SKM-1 treated with dmso at 0.1 percent for 144 hours (cell line): ENCODE measurements at regions not wholly inside any gene's neighbourhood (a gene's known extent, or its start where the extent isn't known, plus 50 kb on each side); places are given as distances from the start of the nearest gene placed in this dataset.
A peak's percentile ranks its signal among the peaks of the same experiment; 100 is the strongest.

ENCODE experiments used
- DNase-seq: peaks from one replicate; lab custom pipeline; 2025; ENCODE audit not compliant: unreplicated experiment; lab: John Stamatoyannopoulos, UW

DNA sequence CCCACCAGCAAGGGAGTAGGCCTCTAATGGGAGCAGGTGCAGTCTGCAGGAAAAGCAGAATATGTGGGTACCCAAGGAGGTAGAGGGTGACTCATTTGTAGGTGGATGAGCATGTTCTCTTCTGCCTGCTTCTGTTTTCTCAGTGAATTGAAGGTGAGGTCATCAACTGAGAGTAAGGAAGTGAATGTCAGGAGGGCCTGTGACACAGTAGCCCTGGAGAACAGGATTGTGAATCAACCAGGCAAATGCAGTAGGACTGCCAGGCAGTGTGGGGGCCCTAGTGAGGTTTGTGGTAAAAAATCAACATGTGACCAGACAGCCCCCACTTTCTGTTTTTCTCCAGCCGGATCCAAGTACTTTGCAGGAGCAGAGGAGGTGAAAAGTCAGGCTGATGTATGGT is 150.5 kb upstream of the SOX9 start:
- DNase-seq, result no peak

DNA sequence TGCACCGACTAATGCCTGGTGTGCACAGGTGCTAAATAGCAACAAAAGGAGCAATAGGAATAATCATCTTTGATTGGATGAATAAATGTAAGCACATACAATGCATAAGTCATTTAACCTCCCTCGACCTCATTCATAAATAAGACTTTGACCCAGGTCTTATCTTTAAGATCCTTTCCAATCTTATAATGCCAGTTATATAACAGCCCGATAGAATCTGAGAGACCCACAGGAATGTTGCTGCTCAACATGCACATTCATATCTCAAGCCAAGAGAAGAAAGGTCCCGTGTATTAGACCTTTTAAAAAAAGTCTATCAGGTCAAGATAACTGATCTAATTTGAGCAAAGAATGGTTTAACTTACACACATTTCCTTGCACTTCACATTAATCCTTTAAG is 146.8 kb upstream of the SOX9 start:
- DNase-seq, result no peak

- DNase-seq, result no peak
Observed at GRCh38 chr17:71975331-71975801, 145.5 kb upstream of the SOX9 start.

- DNase-seq, result peak; percentile 51
Observed at GRCh38 chr17:71976011-71976649, 144.7 kb upstream of the SOX9 start.

DNA sequence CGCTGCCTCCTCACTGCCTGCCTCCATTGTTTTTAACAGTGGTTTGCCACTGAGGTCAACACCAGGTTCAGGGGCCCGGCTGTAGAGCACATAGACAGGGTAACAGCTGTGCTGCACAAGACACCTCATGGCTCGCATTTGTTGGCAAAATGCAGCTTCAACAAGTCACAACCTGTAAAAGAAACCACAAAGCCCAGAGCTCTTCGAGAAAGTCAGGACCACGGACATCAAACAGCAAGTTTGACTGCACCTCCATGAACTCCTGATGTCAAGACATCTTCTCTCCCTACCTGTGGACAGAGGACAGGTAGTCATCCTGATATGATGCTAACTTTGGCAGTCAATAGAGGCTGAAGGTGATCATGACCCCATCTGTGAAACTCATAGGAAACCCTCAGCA is 142.4 kb upstream of the SOX9 start:
- no peak for DNase-seq

DNA sequence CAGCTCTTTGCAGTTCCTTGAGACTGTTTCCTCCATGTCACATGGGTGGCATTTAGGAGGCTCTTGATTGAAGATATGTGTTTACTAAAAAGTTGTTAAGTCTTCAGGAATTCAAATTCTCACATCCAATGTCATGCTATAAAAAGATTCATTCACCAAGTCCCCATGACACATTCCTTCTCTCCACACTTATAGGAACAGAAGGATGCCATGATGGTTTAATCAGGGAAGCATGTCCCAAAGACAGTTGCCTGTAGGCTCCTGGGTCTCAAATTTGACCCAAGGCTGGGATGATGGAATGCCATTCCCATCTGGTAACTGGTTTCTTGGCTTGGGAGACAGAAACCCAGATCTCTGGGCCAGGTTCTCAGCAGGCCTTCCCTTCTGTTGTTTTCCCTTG is 140.6 kb upstream of the SOX9 start:
- DNase-seq, result no peak

GRCh38 chr17:71983828-71984227 is 137.0 kb upstream of the SOX9 start:
- no peak for DNase-seq

- no peak for DNase-seq
Observed at GRCh38 chr17:71985111-71986039, 135.4 kb upstream of the SOX9 start.

DNA sequence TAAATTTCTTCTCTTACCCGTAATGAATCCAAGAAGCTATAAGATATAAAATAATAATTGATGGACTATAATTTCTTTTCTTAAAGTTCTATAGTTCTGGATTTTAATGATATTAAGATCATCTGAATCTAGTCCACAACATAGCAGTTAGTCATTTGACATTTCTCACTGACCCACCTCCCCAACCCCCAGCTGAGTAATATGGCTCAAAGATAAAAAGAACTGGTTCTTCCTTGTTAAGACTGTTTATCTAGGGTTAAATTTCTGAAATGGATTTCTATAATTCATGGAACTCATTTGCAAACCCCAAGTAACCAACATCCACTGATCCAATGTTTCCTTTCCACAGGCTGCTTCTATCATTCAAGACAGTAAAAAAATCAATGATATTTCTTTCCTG is 133.9 kb upstream of the SOX9 start:
- DNase-seq, result no peak

DNA sequence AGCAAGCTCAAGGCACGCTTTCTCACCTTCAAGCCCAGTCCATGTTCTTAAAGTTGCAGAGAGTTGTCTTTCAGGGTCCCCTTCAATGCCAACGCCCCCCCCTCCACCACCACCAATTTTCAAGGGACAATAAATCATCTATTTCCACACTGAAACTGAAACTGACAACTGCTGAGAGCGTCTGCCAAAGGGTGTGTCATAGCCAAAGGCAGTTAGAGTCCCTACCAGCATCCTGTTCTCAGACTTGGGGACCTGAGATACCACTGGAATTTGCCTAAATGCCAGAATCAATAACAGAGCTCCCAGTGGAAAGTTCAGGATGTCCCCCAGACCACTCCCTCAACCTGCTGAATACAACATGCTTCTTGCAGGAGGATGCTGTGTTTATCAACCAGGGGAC is 133.2 kb upstream of the SOX9 start:
- no peak for DNase-seq

GRCh38 chr17:71989117-71989516 is 131.7 kb upstream of the SOX9 start:
- no peak for DNase-seq

DNA sequence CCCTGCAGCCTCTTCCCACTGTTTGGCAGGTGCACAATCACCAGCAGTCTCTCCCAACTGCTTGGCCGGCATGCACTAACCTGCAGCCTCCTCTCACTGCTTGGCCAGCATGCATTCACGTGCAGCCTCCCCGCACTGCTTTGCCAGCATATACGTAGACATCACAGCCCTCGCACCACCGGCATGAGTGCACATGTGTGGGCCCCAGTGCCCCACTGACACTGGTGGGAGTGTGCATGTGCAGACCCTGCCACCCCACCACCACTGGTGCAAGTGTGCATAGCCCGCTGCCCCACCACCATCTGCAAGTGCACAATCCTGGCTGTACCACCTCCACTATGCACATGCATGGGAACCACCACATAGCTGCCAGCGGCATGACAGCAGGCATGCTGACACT is 127.5 kb upstream of the SOX9 start:
- DNase-seq, result no peak

DNA sequence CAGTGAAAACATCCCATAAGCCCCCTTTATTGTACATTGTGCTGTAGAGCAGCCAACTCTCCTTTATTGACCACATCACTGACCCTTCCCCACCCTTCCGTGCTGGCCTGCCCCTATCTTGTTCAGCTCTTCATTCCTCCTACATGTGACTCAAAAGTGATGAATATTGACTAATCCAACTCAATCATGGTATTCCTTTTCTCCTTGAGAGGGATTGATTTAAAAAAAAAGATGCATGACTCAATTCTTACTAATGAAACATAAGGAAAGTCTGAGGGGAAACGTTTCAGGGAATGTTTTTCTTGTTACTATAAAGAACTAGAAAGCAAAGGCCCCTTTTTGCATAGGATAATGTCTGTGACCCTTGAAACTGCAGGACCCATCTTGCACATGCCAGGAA is 125.2 kb upstream of the SOX9 start:
- DNase-seq, result no peak

DNA sequence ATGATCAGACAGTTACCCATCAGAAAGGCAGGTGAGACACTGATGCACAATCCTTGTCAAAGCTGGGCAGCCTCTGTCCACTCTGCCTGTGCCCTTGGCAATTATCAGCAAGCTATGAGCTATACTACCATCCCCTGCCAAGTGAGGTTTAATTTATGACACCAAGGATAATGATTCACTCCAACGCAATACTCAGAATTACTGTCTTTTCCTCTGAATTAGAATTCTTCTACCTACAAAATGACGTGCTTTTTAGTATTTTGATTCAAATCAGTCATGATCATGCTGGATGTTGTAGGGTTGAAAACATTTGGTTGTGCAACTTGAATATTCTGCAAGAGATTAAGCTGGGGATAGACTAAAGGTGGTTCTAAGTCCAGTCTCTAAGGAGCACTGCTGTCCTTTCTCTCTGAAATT is 116.8 kb upstream of the SOX9 start:
- DNase-seq, result no peak

DNA sequence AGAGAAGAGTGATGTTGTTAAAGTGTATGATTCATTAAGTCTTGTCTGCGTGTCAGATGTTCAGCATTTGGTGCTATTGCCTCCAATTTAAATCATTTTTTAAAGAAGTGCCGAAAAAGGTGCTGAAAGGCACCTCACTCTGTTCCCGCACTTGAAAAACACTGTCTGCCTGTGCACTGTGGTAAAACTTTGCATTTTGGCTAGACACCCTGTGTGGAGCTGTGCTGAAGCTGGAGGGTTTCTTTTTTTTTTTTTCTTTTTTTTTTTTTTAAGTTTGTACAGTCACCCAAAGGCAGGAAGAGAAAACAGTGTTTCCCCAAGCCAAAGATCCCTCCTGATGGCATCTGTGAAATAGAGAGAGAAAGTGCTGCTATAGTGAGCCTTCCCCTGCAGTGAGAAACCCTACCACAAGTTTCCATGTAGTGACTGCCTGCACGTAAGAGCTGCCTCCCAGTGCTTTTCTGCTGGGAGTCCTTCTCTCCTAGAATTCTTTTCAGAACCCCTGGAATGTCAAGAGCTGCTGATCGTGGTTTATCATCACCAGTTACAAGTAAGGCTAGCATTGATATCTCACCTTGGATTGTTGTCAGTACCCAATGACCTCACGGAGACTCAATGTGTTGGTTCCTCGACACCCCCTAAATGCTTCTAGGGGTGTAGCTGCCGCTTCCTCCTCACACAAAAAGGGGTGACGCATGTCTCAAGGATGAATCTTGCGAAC is 116.0 kb upstream of the SOX9 start:
- no peak for DNase-seq

- no peak for DNase-seq
Observed at GRCh38 chr17:72005332-72006163, 115.3 kb upstream of the SOX9 start.

DNA sequence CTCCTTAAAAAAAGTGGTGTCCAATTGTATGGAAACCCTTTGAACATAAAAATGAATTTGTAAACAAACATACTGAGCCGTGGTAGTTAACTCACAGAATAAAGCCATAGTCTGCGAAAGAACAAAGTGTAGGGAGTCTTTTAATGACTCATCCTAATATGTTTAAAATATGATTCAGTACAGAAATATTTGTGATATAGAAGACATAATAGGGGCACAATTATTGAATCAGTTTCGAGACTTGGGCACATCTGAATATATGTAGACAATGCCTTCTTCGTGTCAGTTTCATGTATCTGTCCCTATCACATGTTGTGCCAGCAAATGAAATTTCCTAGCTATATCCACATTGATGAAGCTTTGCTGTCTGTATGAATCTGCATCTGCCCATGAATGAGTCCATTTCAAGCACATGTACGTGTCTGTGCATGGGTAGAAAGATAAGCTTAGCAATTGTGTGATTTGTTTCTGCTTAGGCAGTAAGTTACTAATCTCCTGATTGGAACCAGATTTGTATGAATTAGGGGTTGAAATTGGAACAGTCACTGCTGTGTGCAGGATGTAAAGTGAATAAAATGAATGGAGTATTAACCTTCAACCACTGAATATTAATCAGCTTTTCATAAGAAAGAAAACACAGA is 112.5 kb upstream of the SOX9 start:
- DNase-seq, result no peak

DNA sequence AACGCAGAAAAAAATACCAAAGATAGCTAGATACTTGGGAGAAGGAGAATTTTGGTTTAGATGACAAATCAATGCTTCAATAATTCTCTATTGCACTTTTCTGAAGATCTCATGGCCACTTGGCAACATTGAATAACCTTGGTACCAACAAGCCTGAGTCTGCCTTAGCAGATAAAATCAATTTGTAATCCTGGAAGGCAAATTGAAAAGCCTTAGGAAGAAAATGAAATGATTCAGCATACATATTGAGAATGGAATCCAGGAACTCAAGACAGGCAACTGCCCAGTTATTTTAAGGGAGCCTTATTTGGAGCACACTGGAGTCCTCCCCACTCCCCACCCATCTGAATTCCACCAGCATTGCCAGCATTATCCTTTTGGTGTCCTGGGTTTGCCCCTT is 109.3 kb upstream of the SOX9 start:
- DNase-seq, result no peak

GRCh38 chr17:72021417-72022041 is 99.3 kb upstream of the SOX9 start:
- no peak for DNase-seq
